HUES48 (cell line): ENCODE measurements at regions not wholly inside any gene's neighbourhood (a gene's known extent, or its start where the extent isn't known, plus 50 kb on each side); places are given as distances from the start of the nearest gene placed in this dataset.

ENCODE experiments used
- H3K27ac ChIP-seq: one replicate; pipeline ENCODE4 v1.7.0; 2013; ENCODE audit warnings: low read depth, low read length, inconsistent platforms
- H3K27me3 ChIP-seq: 2 replicates; pipeline ENCODE4 v1.6.1; 2013; ENCODE audit warnings: mild to moderate bottlenecking, low read length; ENCODE audit not compliant: control insufficient read depth, insufficient read depth
- H3K36me3 ChIP-seq: 2 replicates; pipeline ENCODE4 v1.6.1; 2013; ENCODE audit warnings: low read length; ENCODE audit not compliant: control insufficient read depth, insufficient read depth
- H3K4me1 ChIP-seq: 2 replicates; pipeline ENCODE4 v1.6.1; 2013; ENCODE audit warnings: mild to moderate bottlenecking, low read length; ENCODE audit not compliant: control insufficient read depth, insufficient read depth
- H3K4me3 ChIP-seq: 2 replicates; pipeline ENCODE4 v1.5.1; 2013; ENCODE audit warnings: mild to moderate bottlenecking, low read depth, low read length
- H3K9ac ChIP-seq: 2 replicates; pipeline ENCODE4 v1.6.1; 2013; ENCODE audit warnings: mild to moderate bottlenecking, low read depth, low read length, moderate library complexity
- H3K9me3 ChIP-seq: 2 replicates; pipeline ENCODE4 v1.6.1; 2013; ENCODE audit warnings: low read length; ENCODE audit not compliant: control insufficient read depth, insufficient read depth

- H3K9ac ChIP-seq = no peak overlapping the region
- H3K27ac ChIP-seq = no peak overlapping the region
- H3K27me3 ChIP-seq = no peaks in the 10 kb centered on the region
- H3K36me3 ChIP-seq = no peaks in the 10 kb centered on the region
- H3K4me1 ChIP-seq = no peaks in the 10 kb centered on the region
- no peak overlapping the region for H3K4me3 ChIP-seq
- no peaks in the 10 kb centered on the region for H3K9me3 ChIP-seq
These were observed 470.2 kb downstream of the DISC1 start for GRCh38 chr1:232096751-232097150.
